ENCODE measurements at regions not wholly inside any gene's neighbourhood (a gene's known extent, or its start where the extent isn't known, plus 50 kb on each side); places are given as distances from the start of the nearest gene placed in this dataset.
A peak's percentile ranks its signal among the peaks of the same experiment; 100 is the strongest.
"Not testable (repeated sequence)": the region's sequence is repeated elsewhere in the genome, so short reads cannot be mapped to it uniquely, and the experiment has no call there.

DNA sequence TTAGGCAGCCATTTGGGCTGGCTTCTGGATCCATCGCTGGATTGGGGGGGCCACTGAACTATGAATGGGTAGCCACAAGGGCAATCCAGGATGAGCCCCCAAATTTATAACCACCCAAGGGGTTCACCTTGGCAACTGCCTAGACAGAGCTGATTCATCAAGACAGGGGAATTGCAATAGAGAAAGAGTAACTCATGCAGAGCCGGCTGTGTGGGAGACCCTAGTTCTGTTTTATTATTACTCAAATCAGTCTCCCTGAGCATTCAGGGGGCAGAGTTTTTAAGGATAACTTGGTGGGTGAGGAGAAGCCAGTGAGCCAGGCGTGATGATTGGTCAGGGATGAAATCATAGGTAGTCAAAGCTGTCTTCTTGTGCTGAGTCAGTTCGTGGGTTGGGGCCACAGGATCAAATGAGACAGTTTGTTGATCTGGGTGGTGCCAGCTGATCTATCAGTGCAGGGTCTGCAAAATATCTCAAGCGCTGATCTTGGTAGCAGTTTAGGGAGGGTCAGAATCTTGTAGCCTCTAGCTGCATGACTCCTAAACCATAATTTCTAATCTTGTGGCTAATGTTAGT lies 57.9 kb downstream of the DNAJB9 start:
- DNase-seq = no peak

DNA sequence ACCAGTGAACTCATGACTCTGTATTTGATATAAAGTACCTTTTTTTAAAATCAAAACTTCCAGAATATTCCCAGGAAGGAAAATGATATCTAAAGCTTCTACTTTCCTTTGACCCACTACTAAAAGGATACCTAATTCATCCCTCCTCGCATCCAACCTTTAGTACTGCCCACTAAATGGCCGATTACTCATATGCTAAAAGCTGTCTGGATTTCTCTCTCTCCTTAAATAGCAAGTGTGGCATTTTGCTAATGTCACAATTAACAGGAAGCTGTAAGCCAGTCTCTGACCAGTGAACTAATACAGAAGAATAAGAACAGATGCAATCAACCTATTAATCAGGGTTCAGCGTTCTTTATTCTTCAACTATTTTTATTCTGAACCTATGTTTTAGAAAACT lies 59.0 kb downstream of the DNAJB9 start:
- no peak for DNase-seq

DNA sequence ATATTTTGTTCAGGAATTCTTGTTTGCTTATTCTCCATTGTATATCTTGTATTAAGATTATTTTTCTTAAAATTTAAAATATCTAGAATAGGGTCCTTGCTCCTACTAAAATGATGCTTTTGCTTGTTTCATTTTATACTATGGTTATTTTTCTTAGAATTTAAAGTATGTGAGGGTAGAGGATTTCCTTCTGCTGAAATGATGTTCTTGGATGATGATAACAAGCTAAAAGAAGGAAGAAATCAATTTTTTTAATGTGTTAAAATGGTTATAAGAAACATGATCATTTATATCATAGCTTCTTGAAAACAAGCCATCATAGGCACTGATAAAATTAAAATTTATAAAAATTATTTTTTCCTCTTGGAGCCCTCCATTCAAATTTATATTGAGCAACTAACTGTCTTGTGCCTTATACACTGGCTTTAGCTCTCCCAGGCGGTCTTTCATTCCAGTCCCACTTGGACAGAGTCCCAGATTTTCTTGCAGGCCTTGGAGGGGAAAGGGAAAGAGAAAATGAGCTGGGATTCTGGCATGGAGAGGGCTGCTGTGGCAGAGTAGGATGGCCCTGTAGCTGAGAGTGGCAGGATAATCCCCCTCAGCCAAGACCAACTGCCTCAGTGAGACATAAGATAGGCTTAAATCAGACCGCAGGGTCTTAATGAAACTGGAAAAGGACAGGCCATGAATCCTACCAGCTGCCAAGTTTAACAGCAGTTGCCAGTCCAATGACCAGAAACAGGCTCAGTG lies 60.2 kb downstream of the DNAJB9 start:
- DNase-seq = no peak

DNA sequence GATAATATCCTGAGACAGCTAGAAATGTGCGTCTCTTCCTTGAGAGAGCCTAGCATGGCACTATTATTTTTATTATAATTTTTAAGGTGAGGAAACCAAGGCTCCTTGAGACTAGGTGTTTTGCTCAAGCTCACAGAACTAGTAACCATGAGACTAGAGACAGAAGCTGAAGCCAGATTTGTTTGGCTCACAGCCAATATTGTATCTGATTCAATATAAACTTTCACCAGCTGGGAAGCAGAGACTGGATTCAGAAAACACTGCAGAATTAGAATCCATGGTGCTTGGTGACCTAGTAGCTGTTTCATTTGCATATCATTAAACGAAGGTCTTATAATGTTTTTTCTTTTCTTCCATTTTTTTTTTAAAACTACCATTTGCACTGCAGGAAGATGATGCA lies 64.4 kb downstream of the DNAJB9 start:
- no peak for DNase-seq

DNA sequence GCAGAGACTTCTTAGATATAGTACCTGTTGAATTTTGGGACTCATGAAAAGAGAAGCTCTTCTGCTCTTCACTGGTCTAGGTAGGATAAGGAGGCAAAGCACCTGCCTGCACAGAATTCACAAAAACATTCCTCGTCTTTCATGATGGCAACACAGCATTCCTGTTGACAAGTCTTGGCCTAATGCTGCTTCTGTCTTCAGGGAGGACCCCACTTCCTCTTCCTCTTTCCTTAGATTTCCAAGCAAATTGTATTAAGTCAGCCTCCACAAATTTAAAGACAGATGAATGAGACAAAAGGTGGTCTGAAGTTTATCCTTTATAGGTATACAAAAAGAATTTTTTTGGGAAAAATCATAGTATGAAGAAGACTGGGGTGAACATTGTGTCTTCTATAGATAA lies 64.9 kb downstream of the DNAJB9 start:
- no peak for DNase-seq

DNA sequence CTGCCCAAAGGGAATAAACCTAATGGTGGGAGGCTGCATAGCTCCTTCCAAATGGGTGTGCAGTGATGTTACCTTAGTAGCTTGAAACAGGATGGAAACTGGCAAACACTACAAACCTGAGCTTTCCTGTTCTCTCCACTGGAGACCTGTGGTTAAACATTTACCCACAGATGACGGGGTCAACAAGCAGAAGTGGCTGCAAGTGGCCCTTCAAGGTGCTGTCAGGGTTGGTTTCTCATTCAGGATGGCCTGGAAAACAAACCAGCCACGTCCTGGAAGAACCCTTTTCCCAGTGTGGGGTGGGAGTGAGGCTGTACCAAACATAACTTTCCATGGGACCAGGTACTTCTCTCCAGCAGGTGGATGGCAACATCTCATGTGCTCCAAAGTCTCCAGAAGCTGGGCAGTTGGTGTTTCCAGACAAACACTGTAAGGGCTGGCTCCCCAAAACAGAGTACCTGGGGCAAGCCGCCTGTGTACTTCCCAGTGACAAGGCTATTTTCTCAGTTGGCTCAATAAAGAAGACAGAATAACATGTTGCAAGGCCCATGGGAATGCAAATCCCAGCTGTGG lies 67.5 kb downstream of the DNAJB9 start:
- DNase-seq = no peak

DNA sequence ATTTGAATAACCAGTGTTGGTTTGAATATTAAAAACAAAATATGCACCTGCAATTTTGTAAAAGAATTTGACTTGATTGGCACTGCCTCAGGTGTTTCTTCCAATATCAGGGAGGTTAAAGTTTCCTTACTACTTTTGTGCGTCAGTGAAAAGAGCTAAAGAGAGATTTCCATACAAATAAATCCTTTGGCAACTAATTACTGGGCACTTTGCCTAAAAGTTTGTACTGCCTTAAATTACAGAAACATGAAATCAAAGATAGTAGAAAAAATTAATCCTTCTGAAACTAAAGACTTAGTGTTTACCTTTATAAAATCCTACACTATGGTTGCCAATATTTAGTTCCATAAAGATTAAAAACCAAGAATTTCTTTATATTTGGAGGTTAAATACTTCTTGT lies 72.5 kb downstream of the DNAJB9 start:
- DNase-seq = no peak

DNA sequence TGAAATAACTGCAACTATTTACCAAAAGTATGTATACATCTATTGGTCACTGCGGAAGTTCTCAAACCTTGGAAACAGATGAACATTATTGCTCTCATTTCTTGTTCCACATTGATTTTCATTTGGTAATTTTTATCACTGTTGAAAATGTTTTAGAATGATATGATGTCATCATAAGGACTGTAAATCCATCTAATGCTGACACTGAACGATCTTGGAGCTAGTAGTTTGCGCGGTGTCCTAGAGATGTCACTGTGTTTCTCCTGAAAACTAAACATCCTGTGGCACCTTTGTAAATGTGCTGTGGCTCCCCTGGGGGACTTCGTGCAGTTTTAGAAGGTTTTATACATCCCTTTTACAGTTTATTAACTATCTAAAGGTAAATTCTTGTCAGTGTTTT lies 73.5 kb downstream of the DNAJB9 start:
- no peak for DNase-seq

DNA sequence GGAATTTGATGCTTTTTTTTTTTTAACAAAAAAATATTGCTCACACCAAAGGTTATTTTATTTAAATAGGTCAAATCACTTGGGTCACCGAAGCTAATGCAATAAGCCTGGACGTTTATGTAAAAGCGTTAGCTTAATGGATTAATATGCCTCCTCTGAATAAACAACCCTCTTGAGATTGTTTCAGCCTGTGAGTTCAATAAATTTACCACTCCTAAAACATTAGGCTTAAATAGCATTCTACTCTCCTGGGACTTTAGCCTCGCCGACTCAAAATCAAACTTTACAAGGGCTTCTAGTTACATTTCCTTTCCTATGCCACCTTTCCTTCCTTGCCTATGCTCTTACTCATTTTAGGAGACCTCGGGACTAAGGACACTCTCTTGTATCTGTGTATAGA lies 79.3 kb downstream of the DNAJB9 start:
- DNase-seq = no peak

DNA sequence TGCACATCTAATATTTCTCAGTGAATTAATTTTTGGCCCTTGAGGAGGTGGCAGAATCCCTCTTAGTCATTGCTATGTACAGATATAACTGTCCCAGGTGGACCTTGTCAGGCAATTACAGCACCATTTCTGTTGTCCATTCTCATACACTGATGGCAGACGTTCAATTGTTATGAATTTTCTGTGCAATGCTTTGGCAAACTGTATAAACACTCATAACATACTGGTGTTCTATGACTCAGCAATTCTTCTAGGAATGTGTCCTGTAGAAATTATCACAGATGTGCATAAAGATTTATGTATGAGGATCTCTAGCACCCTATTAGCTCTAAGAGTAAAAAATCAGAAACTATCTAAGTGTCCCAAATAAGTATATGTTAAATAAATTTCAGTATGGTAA lies 80.8 kb downstream of the DNAJB9 start:
- DNase-seq = peak; percentile 7

DNA sequence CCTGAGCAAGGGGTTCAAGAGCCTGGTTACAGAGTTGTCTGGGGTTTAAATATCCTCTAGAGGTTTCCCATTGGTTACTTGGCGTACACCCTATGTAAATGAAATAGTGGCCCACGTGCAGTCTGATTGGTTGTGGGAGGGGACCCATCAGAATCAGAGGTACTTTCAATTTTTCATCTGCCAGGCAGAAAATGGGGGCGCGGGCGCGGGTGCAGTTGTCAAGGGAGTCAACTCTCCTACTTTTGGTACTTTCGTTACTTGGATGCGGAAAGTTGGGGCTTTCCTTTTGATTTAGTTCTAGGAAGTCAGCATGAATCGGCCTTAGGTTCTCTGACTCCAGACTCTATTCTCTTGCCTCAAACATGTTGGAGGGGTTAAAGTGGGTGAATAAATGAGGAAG lies 83.2 kb downstream of the DNAJB9 start:
- DNase-seq = no peak

DNA sequence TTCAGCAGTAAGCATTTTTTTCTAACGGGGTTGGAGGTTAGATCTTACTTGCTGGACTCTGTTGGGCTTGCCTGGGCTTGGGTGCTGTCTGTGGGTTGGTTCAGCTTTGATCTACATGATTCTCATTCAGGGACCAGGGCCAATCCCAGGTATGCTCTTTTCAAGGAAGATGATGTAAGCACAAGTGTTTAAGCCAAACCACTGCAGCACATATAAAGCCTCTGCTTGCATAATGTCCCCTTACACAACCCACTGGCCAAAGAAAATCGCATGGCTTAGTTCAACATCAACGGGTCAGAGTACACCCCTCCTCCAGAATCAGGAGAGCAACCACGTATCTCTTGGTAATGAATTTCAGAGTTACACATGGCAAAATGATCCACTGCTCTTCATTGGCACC lies 83.9 kb downstream of the DNAJB9 start:
- no peak for DNase-seq

DNA sequence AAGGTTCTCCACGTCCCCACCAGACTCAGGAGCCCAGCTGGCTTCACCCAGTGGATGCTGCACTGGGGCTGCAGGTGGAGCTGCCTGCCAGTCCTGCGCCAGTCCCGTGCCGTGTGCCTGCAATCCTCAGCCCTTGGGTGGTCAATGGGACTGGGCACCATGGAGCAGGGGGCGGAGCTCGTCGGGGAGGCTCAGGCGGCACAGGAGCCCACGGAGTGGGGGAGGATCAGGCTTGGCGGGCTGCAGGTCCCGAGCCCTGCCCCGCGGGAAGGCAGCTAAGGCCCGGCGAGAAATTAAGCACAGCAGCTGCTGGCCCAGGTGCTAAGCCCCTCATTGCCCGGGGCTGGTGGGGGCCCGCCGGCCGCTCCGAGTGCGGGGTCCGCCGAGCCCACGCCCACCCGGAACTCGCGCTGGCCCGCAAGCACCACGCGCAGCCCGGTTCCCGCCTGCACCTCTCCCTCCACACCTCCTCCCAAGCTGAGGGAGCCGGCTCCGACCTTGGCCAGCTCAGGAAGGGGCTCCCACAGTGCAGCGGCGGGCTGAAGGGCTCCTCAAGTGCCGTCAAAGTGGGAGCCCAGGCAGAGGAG lies 87.6 kb downstream of the DNAJB9 start:
- DNase-seq = not testable (repeated sequence)

DNA sequence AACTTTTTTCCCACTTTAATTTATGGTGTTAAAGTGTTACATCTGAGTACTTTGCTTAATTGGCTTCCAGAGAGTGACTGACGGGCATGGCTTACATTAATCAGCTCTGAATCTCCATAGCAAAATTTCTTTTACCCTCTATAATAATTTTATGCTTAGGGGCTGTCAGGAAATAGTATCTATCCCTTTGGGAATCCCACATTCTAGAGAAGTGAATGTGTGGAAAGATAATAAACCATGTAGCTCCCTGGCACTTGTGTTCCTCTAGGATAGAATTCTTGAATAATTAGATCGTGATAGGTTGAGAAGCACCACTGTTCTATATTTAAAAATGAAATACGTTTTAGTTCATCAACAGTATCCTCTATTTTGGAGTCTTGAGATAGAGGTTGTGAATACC lies 89.6 kb downstream of the DNAJB9 start:
- no peak for DNase-seq

DNA sequence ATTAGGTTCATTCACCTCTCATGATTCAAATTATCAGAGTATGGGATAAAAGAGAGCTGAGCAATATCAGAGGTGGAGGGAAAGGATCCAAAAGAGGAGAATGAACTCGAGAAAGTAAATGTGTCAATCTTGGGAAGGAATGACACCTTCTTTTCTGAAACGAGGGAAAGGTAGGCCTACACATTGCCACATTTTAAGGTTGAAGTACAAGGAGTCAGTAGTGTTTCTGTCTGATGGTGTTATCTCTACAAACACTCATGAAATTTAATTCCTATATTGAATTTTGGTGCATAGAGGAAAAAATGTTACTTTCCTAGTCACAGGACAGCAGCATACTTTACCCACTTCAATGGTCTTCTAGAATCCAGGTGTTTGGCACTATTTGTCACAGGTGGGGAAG lies 90.2 kb downstream of the DNAJB9 start:
- no peak for DNase-seq

DNA sequence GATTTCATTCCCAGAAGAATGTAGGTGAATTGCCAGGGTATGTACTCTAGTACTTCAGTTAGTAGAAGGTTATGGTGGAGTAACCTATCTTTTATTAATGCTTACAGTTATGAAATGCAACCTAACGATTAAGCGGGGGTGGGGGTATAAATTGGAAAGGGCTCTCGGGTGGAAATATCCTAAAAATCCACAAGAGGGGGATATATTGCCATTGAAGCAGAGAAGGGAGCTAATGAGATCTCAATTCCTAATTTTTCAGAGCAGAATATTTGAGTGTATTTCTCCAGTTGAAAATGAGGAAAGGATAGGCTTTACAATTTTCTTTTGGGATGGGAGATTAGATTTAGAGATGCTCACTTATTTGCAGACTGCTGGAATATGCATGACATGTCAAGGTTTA lies 90.8 kb downstream of the DNAJB9 start:
- peak; percentile 12 for DNase-seq

DNA sequence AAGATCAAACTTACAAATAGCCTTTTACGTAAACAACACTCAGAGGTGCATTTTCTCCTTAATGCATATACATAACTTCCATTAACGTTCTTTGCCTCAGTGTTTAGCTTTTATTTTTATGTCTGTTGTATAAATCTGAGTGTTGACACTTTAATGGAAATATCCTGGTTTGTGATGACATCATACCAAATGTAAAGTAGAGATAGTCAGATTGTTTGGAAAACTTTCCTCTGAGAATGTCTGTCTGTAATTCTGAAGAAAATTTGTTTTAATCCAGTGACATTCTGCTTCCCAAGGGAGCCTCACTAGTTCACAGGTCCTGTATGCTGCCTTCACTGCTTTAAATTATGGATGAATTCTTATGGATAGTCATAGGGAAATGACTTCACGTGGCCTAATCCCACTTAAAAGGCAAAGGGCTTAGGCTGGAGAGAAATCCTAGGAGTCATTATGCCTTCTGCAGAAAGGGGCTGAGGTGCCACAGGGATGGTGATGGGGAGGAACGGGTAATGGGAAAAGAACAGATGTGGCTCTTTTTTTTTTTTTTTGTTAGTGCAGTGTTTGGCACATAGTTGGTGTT lies 93.2 kb downstream of the DNAJB9 start:
- no peak for DNase-seq

DNA sequence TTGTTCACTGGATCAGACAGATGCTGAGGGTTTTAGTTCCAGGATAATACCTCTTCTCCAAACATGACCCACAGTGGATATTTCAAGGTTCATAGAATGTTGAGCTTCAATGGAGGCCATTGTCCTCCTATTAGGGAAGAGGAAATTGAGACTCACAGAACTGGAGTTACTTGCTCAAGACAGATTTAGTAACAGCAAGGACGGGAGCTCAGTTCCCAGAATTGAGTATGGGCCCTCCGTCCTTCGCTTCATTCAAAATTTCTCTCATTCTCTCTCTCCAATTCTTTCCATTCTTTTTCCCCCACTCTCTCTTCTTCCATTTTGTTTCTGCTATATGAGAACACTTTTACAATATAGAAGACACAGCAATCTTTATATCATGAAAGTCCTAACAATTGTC lies 94.0 kb downstream of the DNAJB9 start:
- no peak for DNase-seq

DNA sequence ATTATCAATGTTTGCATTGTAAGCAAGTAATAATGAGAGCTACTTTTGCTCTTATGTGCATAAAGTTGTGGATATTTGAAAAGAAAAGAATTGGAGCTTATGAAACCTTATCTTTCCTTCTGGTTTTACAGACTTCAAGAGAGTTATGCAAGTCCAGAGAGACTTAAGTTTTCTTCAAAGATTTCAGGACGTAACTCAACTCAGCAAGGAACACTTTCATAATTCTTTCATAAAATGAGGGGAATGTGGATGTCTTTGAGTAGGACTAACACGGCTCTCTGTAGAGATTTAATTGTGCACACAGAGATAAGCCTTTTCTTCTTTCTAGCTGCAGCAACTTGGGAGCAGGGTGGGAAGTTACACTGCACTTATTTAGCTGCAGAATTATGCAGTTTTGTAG lies 97.5 kb downstream of the DNAJB9 start:
- no peak for DNase-seq

DNA sequence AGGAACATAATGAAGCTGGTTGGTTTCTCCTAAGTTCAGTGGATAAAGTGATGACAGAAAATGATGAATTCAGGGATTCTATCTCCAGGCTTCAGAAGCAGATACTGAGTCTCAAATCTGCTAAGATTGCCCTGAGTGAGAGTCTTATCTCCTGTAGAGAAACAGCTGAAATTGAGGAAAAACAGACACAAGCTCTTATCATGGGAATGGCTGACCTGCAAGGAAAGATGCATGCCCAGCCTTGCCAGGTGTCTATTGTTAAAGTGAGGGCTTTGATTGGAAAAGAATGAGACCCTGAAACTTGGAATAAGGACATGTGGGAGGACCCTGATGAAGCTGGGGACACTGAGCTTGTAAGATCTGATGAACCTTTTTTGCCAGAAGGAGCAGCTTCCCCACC lies 100.3 kb downstream of the DNAJB9 start:
- no peak for DNase-seq

DNA sequence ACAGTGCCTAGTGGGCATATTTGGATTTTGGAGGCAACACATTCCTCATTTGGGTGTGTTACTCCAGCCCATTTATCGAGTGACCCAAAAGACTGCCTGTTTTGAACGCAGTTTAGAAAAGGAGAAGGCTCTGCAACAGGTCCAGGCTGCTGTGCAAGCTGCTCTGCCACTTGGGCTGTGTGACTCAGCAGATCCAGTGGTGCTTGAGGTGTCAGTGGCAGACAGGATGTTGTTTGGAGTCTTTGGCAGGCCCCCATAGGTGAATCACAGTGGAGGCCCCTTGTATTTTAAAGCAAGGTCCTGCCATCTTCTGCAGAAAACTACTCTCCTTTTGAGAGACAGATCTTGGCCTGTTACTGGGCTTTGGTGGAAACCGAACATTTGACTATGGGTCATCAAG lies 104.0 kb downstream of the DNAJB9 start:
- not testable (repeated sequence) for DNase-seq

DNA sequence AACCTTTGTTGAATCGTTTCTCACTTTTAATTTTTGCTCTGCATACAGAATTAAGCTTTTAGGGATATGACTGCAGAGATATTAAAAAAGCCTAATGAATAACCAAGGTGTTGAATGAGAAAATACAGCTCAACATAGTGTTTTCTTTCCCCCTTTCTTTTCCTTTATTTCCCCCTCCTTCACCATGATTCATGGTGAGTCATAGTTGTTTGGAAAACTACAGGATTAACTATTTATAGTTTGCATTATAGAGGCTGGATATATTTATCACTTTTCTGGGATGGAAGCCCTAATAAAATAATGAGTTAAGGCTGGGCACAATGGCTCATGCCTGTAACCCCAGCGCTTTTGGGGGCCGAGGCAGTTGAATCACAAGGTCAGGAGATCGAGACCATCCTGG lies 115.0 kb downstream of the DNAJB9 start:
- DNase-seq = no peak

DNA sequence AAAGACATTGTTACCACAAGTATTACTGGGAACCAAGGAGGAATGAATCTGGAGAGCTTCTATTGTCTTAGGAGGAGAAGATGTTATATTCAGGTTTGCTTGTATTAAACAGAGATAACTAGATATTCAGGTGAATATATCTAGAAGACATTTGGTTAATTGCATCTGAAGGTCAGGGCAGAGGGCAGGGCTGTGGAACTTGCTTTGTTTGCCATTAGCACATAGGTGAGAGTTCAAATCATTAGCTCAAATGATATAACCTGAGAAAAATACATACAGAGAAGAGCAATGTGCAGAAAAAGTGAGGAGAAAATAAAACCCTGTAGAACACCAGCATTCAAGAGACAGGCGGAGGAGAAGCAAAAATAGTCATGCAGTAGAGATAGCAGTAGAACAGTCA lies 116.8 kb downstream of the DNAJB9 start:
- DNase-seq = no peak

DNA sequence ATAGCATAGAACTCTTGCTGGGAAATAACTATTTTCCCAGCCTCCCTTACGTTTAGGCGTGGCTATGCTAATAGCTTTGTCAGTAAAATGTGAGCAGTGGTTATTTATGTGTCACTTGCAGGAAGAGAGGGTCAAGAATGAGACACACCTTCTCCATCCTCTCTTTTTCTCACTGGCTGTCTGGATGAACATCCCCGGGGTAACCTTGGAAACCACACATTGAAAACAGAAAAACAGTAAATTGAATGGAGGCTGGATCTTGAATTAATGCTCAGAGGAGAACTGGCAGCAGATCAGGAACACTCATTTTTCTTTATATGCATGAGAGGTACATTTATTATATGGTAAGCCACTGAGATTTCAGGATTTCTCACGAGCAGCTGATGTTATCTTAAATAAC lies 127.6 kb downstream of the DNAJB9 start:
- DNase-seq = no peak
